SK-N-SH treated with all-trans-retinoic acid at 6 μM for 48 hours (cell line): ENCODE measurements at regions not wholly inside any gene's neighbourhood (a gene's known extent, or its start where the extent isn't known, plus 50 kb on each side); places are given as distances from the start of the nearest gene placed in this dataset.

Source experiments
- CSDC2 ChIP-seq: fragments of 250-450 bp; sonication (Bioruptor Pico); IDR thresholded peaks from 2 replicates; pipeline ENCODE4 v1.5.0; 2020; ENCODE audit warnings: mild to moderate bottlenecking, moderate library complexity
- ZNF565 ChIP-seq: fragments of 450-650 bp; formaldehyde crosslinking; conservative IDR thresholded peaks from 2 replicates; pipeline ENCODE4 v1.5.0; 2020; ENCODE audit warnings: low read depth, mild to moderate bottlenecking, moderate library complexity
- TF ChIP-seq, protein P1 (sequence below): fragments of 250-450 bp; sonication (Bioruptor Pico); IDR thresholded peaks from 2 replicates; pipeline ENCODE4 v1.5.1; 2020; ENCODE audit warnings: low read depth, mild to moderate bottlenecking, moderate library complexity
- TF ChIP-seq, protein P2 (sequence below): fragments of 250-450 bp; sonication (Bioruptor Pico); IDR thresholded peaks from 2 replicates; pipeline ENCODE4 v1.8.0; 2021; ENCODE audit warnings: low read depth, mild to moderate bottlenecking, moderate library complexity, borderline replicate concordance

DNA sequence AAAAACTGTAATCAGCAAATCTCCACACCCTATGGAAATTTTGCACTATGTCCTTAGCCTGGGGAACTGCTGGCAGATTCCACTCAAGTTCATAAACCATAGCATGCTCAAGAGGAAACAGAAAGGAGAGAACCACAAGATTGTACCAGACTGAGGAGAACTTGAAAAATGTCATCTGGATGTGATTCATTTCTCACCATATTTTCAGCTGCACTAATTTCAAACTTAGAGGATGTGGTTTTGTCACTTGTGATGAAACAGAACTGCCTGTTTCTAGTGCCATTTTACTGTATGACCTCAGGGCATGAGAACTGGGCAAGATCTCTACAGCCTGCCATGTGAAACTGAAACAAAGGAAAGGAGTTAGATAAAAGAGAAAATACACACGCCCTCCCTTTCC lies 1493.1 kb upstream of the FLRT2 start:
- TF ChIP-seq CSDC2 (CRISPR knock-in tag) (no peak), ZNF565 (no peak)
- TF ChIP-seq, protein P1, sequence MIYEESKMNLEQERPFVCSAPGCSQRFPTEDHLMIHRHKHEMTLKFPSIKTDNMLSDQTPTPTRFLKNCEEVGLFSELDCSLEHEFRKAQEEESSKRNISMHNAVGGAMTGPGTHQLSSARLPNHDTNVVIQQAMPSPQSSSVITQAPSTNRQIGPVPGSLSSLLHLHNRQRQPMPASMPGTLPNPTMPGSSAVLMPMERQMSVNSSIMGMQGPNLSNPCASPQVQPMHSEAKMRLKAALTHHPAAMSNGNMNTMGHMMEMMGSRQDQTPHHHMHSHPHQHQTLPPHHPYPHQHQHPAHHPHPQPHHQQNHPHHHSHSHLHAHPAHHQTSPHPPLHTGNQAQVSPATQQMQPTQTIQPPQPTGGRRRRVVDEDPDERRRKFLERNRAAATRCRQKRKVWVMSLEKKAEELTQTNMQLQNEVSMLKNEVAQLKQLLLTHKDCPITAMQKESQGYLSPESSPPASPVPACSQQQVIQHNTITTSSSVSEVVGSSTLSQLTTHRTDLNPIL (CRISPR knock-in tag) = no peak
- TF ChIP-seq, protein P2, sequence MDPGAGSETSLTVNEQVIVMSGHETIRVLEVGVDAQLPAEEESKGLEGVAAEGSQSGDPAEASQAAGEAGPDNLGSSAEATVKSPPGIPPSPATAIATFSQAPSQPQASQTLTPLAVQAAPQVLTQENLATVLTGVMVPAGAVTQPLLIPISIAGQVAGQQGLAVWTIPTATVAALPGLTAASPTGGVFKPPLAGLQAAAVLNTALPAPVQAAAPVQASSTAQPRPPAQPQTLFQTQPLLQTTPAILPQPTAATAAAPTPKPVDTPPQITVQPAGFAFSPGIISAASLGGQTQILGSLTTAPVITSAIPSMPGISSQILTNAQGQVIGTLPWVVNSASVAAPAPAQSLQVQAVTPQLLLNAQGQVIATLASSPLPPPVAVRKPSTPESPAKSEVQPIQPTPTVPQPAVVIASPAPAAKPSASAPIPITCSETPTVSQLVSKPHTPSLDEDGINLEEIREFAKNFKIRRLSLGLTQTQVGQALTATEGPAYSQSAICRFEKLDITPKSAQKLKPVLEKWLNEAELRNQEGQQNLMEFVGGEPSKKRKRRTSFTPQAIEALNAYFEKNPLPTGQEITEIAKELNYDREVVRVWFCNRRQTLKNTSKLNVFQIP (CRISPR knock-in tag) = no peak
